ENCODE measurements at regions not wholly inside any gene's neighbourhood (a gene's known extent, or its start where the extent isn't known, plus 50 kb on each side); places are given as distances from the start of the nearest gene placed in this dataset.

GRCh38 chr7:125358551-125359167 lies 429.0 kb upstream of the POT1 start:
- Histone ChIP-seq H3K27ac (ENCODE audit: low read depth, low read length, poor library complexity, severe bottlenecking) (no peak overlapping the region), H3K9me2 (ENCODE audit: low read depth, low read length) (no peaks in the 10 kb centered on the region), H3K4me3 (ENCODE audit: low read depth, low read length, poor library complexity, severe bottlenecking) (no peak overlapping the region), H2AFZ (ENCODE audit: low read length) (no peak overlapping the region), H3K79me2 (ENCODE audit: insufficient read depth, low read length) (no peaks in the 10 kb centered on the region), H4K20me1 (ENCODE audit: insufficient read depth, low read length) (no peaks in the 10 kb centered on the region), H3K27me3 (ENCODE audit: insufficient read depth, low read length) (no peaks in the 10 kb centered on the region), H3K4me1 (ENCODE audit: insufficient read depth, low read length, severe bottlenecking) (no peaks in the 10 kb centered on the region), H3K9ac (ENCODE audit: low read length) (no peak overlapping the region), H3K4me2 (ENCODE audit: low read length) (no peak overlapping the region), H3F3A (ENCODE audit: insufficient read depth, low read length) (no peaks in the 10 kb centered on the region), H3K36me3 (ENCODE audit: insufficient read depth, low read length) (no peaks in the 10 kb centered on the region), H3K9me3 (ENCODE audit: low read length) (no peaks in the 10 kb centered on the region)
- TF ChIP-seq EZH2 (IDR thresholded peaks at IDR 0.05; ENCODE audit: borderline replicate concordance, low read length) (no peak), CTCF (IDR thresholded peaks at IDR 0.05; ENCODE audit: low read length) (no peak)

GRCh38 chr7:125357676-125358455 lies 428.2 kb upstream of the POT1 start:
- Histone ChIP-seq H3K9ac (ENCODE audit: low read length) (no peak overlapping the region), H3K4me1 (ENCODE audit: insufficient read depth, low read length, severe bottlenecking) (no peaks in the 10 kb centered on the region), H4K20me1 (ENCODE audit: insufficient read depth, low read length) (no peaks in the 10 kb centered on the region), H3K27me3 (ENCODE audit: insufficient read depth, low read length) (no peaks in the 10 kb centered on the region), H3K27ac (ENCODE audit: low read depth, low read length, poor library complexity, severe bottlenecking) (no peak overlapping the region), H3K36me3 (ENCODE audit: insufficient read depth, low read length) (no peaks in the 10 kb centered on the region), H2AFZ (ENCODE audit: low read length) (no peak overlapping the region), H3F3A (ENCODE audit: insufficient read depth, low read length) (no peaks in the 10 kb centered on the region), H3K9me2 (ENCODE audit: low read depth, low read length) (no peaks in the 10 kb centered on the region), H3K9me3 (ENCODE audit: low read length) (no peaks in the 10 kb centered on the region), H3K4me2 (ENCODE audit: low read length) (no peak overlapping the region), H3K79me2 (ENCODE audit: insufficient read depth, low read length) (no peaks in the 10 kb centered on the region), H3K4me3 (ENCODE audit: low read depth, low read length, poor library complexity, severe bottlenecking) (no peak overlapping the region)
- TF ChIP-seq EZH2 (IDR thresholded peaks at IDR 0.05; ENCODE audit: borderline replicate concordance, low read length) (no peak), CTCF (IDR thresholded peaks at IDR 0.05; ENCODE audit: low read length) (no peak)

GRCh38 chr7:125355899-125356298 lies 426.3 kb upstream of the POT1 start:
- TF ChIP-seq CTCF (IDR thresholded peaks at IDR 0.05; ENCODE audit: low read length): no peak
- no peak for TF ChIP-seq EZH2 (IDR thresholded peaks at IDR 0.05; ENCODE audit: borderline replicate concordance, low read length)
- Histone ChIP-seq H4K20me1 (ENCODE audit: insufficient read depth, low read length) (no peaks in the 10 kb centered on the region), H3K4me3 (ENCODE audit: low read depth, low read length, poor library complexity, severe bottlenecking) (no peak overlapping the region), H3K27ac (ENCODE audit: low read depth, low read length, poor library complexity, severe bottlenecking) (no peak overlapping the region), H3K36me3 (ENCODE audit: insufficient read depth, low read length) (no peaks in the 10 kb centered on the region), H3K27me3 (ENCODE audit: insufficient read depth, low read length) (no peaks in the 10 kb centered on the region), H2AFZ (ENCODE audit: low read length) (no peak overlapping the region), H3K4me1 (ENCODE audit: insufficient read depth, low read length, severe bottlenecking) (no peaks in the 10 kb centered on the region), H3K9ac (ENCODE audit: low read length) (no peak overlapping the region), H3K4me2 (ENCODE audit: low read length) (no peak overlapping the region), H3F3A (ENCODE audit: insufficient read depth, low read length) (no peaks in the 10 kb centered on the region), H3K9me2 (ENCODE audit: low read depth, low read length) (no peaks in the 10 kb centered on the region), H3K9me3 (ENCODE audit: low read length) (no peaks in the 10 kb centered on the region), H3K79me2 (ENCODE audit: insufficient read depth, low read length) (no peaks in the 10 kb centered on the region)

Measured in OCI-LY1 (cell line).